ENCODE measurements at regions not wholly inside any gene's neighbourhood (a gene's known extent, or its start where the extent isn't known, plus 50 kb on each side); places are given as distances from the start of the nearest gene placed in this dataset.

DNA sequence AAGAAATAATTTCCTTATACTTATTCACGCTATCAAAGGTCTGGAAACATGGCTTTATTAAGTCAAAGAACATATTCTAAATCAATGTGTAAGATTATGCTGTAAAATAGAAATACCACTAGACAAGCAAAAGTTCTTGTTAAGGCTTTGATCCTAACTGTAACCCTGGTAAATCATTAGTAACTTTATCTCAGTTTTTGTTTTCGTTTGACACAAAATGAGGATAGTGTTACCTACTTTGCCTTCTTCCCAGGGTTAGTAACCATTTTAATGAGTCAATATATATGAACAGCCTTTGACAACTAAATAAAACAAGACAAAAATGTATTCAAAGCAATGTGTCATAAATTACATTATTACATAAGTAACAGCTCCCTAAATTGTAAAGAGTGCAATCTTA, 1336.3 kb downstream of the FAM181B start:
- Mint-ChIP-seq H3K27ac (no peak overlapping the region), H3K4me1 (no peaks in the 10 kb centered on the region), H3K9me3 (peaks cover 0 to 3% of the 10 kb centered on the region in 2 donors), H3K27me3 (no peaks in the 10 kb centered on the region), H3K36me3 (no peaks in the 10 kb centered on the region), H3K4me3 (no peak overlapping the region)
- ATAC-seq (replicated peaks) (no peak), DNase-seq (no peak)

DNA sequence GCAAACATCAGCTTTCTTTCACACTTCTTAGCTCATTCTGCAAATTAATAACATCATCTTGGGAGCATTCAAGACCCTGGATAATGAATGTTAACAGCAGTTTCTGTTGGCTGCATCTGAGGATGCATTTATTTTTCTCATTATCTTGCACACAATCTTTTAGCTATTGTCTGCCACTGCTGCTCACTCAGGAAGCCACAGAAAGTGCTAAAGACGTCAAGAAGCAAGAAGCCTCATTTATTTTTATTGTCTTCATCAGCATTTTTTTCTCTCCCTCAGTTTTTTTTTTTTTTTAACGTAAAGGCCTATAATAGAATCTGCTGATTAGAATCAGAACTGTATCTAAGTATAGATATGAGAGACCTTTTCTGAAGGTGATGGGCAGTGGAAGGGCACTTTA, 1339.4 kb downstream of the FAM181B start:
- no peak for ATAC-seq (replicated peaks)
- Mint-ChIP-seq H3K4me1 (no peaks in the 10 kb centered on the region), H3K36me3 (no peaks in the 10 kb centered on the region), H3K27me3 (no peaks in the 10 kb centered on the region), H3K4me3 (no peak overlapping the region), H3K27ac (no peak overlapping the region), H3K9me3 (peaks cover 0 to 1% of the 10 kb centered on the region in 2 donors)
- no peak for DNase-seq

DNA sequence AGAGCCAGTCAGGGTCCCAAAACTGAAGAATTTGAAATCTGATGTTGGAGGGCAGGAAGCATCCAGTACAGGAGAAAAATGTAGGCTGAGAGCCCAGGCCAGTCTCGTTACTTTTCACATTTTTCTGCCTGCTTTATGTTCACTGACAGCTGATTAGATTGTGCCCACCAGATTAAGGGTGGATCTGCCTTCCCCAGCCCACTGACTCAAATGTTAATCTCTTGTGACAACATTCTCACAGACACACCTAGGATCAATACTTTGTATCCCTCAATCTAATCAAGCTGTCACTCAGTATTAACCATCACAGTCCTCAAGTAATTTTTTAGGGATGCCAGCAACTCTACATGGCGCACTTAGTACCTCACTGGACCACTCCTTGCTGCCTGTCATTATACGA, 1345.3 kb downstream of the FAM181B start:
- no peak for DNase-seq
- no peak for ATAC-seq (replicated peaks)
- H3K36me3 Mint-ChIP-seq = no peaks in the 10 kb centered on the region
- no peaks in the 10 kb centered on the region for H3K4me1 Mint-ChIP-seq
- H3K27ac Mint-ChIP-seq = no peak overlapping the region
- peaks cover 0 to 2% of the 10 kb centered on the region in 2 donors for H3K9me3 Mint-ChIP-seq
- no peaks in the 10 kb centered on the region for H3K27me3 Mint-ChIP-seq
- H3K4me3 Mint-ChIP-seq = no peak overlapping the region

DNA sequence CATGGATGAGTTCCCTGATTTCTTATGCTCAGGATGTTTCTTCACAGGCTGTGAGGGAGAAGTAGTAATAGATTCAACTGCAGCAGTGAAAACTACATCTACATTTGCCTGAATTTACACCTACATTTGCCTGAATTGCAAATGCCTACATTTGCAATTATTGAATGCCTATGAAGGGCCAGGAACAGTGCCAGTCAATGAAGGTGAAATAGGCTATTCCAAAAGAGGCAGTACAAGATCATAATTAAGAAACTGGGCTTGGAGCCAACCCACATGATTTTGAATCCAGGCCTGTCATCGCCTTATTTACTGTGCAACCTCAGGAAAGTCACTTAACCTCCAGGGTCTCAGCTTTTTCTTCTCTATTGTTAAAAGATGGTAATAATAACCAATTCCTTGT, 1353.3 kb downstream of the FAM181B start:
- Mint-ChIP-seq H3K9me3 (peaks cover 0 to 5% of the 10 kb centered on the region in 2 donors), H3K4me1 (no peaks in the 10 kb centered on the region), H3K36me3 (no peaks in the 10 kb centered on the region), H3K27me3 (no peaks in the 10 kb centered on the region), H3K4me3 (no peak overlapping the region), H3K27ac (no peak overlapping the region)
- ATAC-seq (replicated peaks) (no peak), DNase-seq (no peak)

DNA sequence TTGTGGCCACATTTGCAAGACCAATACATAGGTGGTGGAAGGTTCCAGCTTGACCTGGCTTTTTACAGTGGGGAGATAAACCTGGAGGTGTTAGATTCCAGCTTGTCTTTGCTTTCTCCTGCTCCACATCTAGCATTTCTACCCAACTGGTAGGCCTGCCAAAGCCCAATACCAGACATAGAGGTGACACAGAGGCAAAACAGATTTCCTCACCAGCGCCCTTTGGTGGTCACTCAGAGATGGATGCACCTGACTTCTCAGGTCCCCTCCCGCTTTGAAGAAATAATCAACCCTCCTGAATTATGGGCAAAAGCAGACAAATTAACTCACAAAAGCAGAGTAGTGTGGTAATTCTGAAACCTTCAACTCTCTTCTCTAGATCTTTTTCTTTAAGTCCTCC, 1356.2 kb downstream of the FAM181B start:
- no peaks in the 10 kb centered on the region for H3K27me3 Mint-ChIP-seq
- no peaks in the 10 kb centered on the region for H3K36me3 Mint-ChIP-seq
- H3K9me3 Mint-ChIP-seq = peaks cover 8 to 9% of the 10 kb centered on the region in 2 donors
- ATAC-seq (replicated peaks) (no peak), DNase-seq (no peak)
- no peak overlapping the region for H3K4me3 Mint-ChIP-seq
- no peak overlapping the region for H3K27ac Mint-ChIP-seq
- H3K4me1 Mint-ChIP-seq = no peaks in the 10 kb centered on the region

DNA sequence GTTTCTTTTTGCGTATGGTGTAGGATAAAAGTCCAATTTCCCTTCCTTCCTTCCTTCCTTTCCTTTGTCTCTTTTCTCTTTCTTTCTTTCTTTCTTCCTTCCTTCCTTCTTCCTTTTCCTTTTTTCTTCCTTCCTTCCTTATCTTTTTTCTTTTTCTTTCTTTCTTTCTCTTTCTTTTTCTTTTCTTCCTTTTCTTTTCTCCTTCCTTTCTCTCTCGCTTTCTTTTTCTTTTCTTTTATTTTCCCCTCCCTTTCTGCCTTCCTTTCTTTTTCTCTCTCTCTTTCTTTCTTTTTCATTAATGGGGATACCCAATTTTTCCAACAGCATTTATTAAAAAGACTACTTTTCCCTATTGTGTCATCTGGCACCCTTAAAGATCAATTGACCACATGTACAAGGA, 1359.7 kb downstream of the FAM181B start:
- Mint-ChIP-seq H3K27me3 (no peaks in the 10 kb centered on the region), H3K36me3 (no peaks in the 10 kb centered on the region), H3K9me3 (peaks cover 6 to 8% of the 10 kb centered on the region in 2 donors), H3K27ac (no peak overlapping the region), H3K4me3 (no peak overlapping the region), H3K4me1 (no peaks in the 10 kb centered on the region)
- ATAC-seq (replicated peaks) (no peak), DNase-seq (no peak)

DNA sequence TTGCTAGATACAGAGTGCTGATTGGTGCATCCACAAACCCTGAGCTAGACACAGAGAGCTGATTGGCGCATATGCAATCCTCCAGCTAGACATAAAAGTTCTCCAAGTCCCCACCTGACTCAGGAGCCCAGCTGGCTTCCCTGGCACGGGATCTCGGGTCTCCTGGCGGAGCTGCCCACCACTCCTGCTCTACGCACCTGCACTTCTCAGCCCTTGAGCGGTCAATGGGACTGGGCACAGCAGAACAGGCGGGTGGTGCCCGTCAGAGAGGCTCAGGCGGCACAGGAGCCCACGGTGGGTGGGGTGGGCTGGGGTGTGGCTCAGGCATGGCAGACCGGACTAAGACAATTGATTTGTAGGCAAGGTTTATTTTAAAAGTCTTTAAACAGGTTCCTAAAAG, 1365.5 kb downstream of the FAM181B start:
- ATAC-seq (replicated peaks) (no peak), DNase-seq (no peak)
- H3K27ac Mint-ChIP-seq = no peak overlapping the region
- no peak overlapping the region for H3K4me3 Mint-ChIP-seq
- H3K9me3 Mint-ChIP-seq = peaks cover 0 to 2% of the 10 kb centered on the region in 2 donors
- H3K36me3 Mint-ChIP-seq = no peaks in the 10 kb centered on the region
- no peaks in the 10 kb centered on the region for H3K27me3 Mint-ChIP-seq
- H3K4me1 Mint-ChIP-seq = no peaks in the 10 kb centered on the region

DNA sequence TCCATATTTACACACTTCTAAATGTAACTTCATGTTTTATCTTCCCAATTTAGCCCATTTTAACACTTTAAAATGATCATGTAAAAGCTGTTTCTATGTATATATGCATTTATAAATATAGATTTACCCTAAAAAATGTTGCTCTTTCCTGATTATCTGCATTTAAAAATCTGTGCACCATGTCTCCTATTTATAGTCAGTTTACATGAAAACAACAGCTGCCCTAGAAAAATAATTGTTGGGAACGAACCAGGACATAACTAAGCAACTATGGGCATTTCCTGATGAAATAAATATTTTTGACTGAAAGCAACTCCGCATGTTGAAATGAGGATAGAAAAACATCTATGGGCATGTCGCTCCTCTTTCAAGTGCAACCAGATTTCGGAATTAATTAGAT, 1368.2 kb downstream of the FAM181B start:
- no peak for ATAC-seq (replicated peaks)

DNA sequence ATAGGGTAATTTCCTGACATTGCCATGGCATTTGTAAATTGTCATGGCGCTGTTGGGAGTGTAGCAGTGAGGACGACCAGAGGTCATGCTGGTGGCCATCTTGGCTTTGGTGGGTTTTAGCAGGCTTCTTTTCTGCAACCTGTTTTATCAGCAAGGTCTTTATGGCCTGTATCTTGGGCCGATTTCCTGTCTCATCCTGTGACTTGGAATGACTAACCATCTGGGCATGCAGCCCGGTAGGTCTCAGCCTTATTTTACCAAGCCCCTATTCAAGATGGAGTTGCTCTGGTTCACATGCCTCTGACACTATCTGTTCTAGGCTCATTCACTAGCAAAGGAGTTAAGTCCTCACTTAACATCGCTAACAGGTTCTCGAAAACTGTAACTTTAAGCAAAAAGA, 1374.2 kb downstream of the FAM181B start:
- no peaks in the 10 kb centered on the region for H3K27me3 Mint-ChIP-seq
- H3K4me1 Mint-ChIP-seq = no peaks in the 10 kb centered on the region
- no peak overlapping the region for H3K27ac Mint-ChIP-seq
- DNase-seq (no peak), ATAC-seq (replicated peaks) (no peak)
- H3K36me3 Mint-ChIP-seq = no peaks in the 10 kb centered on the region
- peaks cover 0 to 4% of the 10 kb centered on the region in 2 donors for H3K9me3 Mint-ChIP-seq
- H3K4me3 Mint-ChIP-seq = no peak overlapping the region

More for the DNA sequence above, 1368.2 kb downstream of the FAM181B start:
- Mint-ChIP-seq H3K27me3 (no peaks in the 10 kb centered on the region), H3K27ac (no peak overlapping the region), H3K4me3 (no peak overlapping the region), H3K9me3 (peaks cover 0 to 2% of the 10 kb centered on the region in 2 donors), H3K4me1 (no peaks in the 10 kb centered on the region), H3K36me3 (no peaks in the 10 kb centered on the region)
- no peak for DNase-seq

DNA sequence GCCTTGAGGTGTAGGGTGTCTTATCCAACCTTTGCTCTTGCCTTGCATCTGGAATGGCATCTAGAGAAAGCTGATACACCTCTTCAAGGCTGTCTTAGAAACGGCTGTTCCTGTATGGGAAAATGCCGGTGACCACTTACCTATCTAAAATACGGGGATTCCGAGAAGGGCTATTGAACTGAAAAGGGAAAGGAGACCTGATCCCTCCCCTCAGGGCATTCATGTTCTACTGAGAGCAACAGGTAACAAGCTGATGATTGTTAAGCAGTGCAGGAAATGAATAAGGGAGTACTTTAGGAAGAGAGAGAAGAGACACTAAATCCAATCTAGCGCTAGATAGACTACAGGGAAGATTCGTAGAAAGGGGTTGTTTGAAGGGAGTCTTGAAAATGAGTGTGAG, 1388.1 kb downstream of the FAM181B start:
- Mint-ChIP-seq H3K27me3 (no peaks in the 10 kb centered on the region), H3K36me3 (no peaks in the 10 kb centered on the region), H3K4me1 (no peaks in the 10 kb centered on the region), H3K4me3 (no peak overlapping the region), H3K27ac (no peak overlapping the region), H3K9me3 (peaks cover 0 to 3% of the 10 kb centered on the region in 2 donors)
- ATAC-seq (replicated peaks) (no peak), DNase-seq (no peak)

DNA sequence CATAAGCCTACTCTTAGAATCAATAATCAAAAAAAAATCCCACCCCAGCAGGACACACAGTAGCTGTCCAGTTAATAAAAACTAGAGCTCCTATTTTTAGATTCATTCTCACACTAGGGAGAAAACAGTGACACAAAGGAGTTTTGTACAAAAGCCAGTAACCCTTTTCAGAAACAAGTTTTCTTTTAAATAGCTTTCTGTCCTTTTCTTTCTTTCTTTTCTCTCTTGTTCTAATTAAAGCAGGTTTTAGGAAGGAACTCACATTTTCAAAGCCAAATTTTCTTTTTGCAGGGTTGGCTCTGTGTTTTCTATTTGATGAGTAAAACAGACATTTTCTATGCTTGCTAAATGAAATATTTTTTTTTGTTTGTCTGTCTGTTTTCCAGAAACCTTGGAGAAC, 1390.7 kb downstream of the FAM181B start:
- Mint-ChIP-seq H3K27me3 (no peaks in the 10 kb centered on the region), H3K9me3 (peaks cover 1 to 3% of the 10 kb centered on the region in 2 donors), H3K36me3 (no peaks in the 10 kb centered on the region), H3K27ac (no peak overlapping the region), H3K4me3 (no peak overlapping the region), H3K4me1 (no peaks in the 10 kb centered on the region)
- DNase-seq (no peak), ATAC-seq (replicated peaks) (no peak)

DNA sequence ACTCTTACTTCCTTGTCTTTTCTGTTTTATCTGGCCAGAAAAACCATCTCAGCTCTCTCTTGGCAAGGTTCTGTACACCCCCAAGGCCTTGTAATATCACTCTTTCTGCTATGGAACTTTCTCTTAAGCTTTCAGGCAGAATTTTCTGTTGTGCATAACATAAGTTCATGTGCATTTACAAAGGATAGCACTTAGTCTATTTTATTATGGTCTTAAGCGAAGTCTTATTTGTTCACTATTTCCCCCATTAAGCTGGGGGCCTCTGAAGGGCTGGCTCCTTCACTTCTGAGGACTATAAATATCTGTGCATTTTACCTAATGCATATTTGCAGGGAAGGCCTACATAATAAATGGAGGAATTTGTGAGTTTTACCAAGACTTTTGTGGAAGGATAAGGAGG, 1393.4 kb downstream of the FAM181B start:
- H3K36me3 Mint-ChIP-seq = no peaks in the 10 kb centered on the region
- no peak overlapping the region for H3K27ac Mint-ChIP-seq
- peaks cover 0 to 1% of the 10 kb centered on the region in 2 donors for H3K9me3 Mint-ChIP-seq
- ATAC-seq (replicated peaks) (no peak), DNase-seq (no peak)
- no peak overlapping the region for H3K4me3 Mint-ChIP-seq
- H3K27me3 Mint-ChIP-seq = no peaks in the 10 kb centered on the region
- no peaks in the 10 kb centered on the region for H3K4me1 Mint-ChIP-seq

DNA sequence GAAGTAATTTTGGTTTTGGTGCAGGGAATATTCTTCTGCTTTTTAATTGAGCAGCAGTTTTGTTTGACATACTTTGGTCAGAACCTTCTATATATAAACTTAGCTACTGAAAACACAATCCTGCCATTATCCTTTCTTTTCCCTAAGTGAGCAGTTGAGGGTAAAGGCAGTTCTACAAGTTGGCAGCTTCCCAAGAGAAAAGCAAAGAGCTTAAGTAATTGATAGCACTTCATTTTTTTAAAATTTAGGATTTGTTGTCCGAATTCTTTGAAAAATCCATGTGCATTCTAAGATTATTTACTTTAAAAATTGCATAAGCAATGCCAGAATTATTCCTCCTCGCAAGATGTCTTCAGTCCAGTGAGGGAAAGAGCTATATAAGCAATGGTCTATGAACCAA, 1394.1 kb downstream of the FAM181B start:
- no peak overlapping the region for H3K27ac Mint-ChIP-seq
- no peaks in the 10 kb centered on the region for H3K4me1 Mint-ChIP-seq
- peaks cover 0 to 1% of the 10 kb centered on the region in 2 donors for H3K9me3 Mint-ChIP-seq
- DNase-seq (no peak), ATAC-seq (replicated peaks) (no peak)
- no peak overlapping the region for H3K4me3 Mint-ChIP-seq
- H3K27me3 Mint-ChIP-seq = no peaks in the 10 kb centered on the region
- H3K36me3 Mint-ChIP-seq = no peaks in the 10 kb centered on the region

DNA sequence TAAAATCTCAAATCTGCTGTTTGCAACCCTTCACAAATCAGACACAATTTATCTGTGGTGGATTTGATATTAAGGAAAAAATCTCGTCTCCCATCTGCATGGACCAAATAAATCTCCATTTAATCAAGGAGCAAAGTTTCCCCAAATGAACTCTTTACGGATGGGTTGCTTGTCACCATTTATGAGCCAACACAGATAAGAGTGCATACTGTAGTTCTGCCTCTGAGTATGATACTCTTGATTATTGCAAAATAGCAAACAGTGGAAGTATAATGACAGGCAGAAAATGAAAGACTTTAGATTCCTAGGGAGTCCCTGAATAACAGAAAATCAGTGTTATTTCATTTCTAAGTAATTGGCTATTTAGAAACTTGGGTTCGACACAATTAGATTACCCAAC, 1395.9 kb downstream of the FAM181B start:
- Mint-ChIP-seq H3K27ac (no peak overlapping the region), H3K27me3 (no peaks in the 10 kb centered on the region), H3K36me3 (no peaks in the 10 kb centered on the region), H3K4me3 (no peak overlapping the region), H3K4me1 (no peaks in the 10 kb centered on the region), H3K9me3 (peaks cover 0 to 1% of the 10 kb centered on the region in 2 donors)
- ATAC-seq (replicated peaks) (no peak), DNase-seq (no peak)

DNA sequence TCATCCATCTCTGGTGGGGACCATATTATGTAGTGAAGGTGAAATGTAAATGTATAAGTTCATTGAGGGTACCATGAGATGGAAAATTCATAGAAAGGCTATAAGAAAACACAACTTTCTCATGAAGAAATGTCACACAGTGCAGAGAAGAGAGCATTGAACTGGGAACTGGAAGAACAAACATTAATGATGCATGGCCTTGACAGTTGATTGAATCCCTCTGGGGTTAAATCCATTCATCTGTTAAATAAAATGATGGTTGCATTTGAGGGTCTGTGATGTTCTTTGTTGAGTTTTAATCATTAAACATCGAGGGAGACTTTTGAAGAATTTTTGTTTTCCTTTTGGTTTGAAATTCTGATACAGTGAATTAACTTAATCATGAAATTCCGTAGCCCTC, 1401.4 kb downstream of the FAM181B start:
- H3K4me1 Mint-ChIP-seq = no peaks in the 10 kb centered on the region
- no peaks in the 10 kb centered on the region for H3K9me3 Mint-ChIP-seq
- DNase-seq = no peak
- no peak for ATAC-seq (replicated peaks)
- no peaks in the 10 kb centered on the region for H3K36me3 Mint-ChIP-seq
- H3K4me3 Mint-ChIP-seq = no peak overlapping the region
- no peaks in the 10 kb centered on the region for H3K27me3 Mint-ChIP-seq
- H3K27ac Mint-ChIP-seq = no peak overlapping the region

DNA sequence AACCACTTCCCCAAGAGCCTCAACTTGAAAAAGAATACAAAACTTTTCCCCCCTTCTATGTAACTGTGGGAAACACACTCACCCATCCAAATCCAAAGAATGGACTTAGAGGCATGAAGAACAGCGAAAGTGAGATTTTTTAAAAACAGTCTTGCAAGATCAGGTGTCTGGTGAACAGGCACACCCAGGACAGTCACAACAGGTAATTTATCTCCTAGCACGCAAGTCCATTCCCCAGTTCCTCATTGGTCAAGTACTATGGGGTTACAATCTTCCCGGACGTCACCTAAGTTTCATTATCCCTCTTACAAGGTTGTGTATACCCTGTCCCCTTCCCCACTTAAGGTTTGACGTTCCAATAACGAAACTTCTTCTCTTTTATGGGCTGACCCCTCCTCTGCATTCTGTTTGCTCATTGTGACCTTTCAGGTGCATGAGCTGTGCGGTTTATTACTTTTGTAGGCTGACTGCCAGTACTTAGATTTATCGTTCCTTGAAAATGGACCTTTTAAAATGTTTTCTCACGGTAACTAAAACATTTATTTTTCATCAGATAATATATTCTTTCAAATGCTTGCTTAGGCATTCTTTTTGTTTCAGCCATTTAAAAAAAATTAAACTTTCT, 1401.9 kb downstream of the FAM181B start:
- H3K4me3 Mint-ChIP-seq = no peak overlapping the region
- H3K9me3 Mint-ChIP-seq = no peaks in the 10 kb centered on the region
- no peak for ATAC-seq (replicated peaks)
- DNase-seq = no peak
- H3K27me3 Mint-ChIP-seq = no peaks in the 10 kb centered on the region
- no peaks in the 10 kb centered on the region for H3K36me3 Mint-ChIP-seq
- H3K4me1 Mint-ChIP-seq = no peaks in the 10 kb centered on the region
- no peak overlapping the region for H3K27ac Mint-ChIP-seq

Data from stimulated activated naive B cell treated with anti-CD40 and anti-IgM and Interleukin-4, amounts not matched to agents 10 μg/mL and 1 μg/mL and 100 μg/mL, for 72 hours (primary cell).